ENCODE measurements at regions not wholly inside any gene's neighbourhood (a gene's known extent, or its start where the extent isn't known, plus 50 kb on each side); places are given as distances from the start of the nearest gene placed in this dataset.

DNA sequence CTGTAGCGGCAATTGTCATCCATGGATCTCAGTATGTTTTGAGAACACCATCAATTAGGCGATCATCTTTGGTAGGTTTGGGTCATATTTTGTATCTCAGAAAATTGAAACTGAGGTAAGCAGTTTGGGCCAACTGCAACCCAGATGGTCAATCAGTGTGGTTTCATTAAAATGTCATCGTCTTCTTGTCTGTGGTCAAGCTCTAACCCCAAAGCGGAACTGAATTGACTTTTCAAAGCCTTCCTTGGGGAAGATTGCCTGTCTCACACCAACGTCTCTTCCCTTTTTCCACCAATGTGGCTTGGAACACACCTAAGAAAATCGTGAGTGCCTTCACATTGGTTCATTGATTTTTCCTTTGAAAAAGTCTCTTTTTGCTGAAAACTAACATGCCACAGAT lies 56.3 kb upstream of the UBAC2 start:
- no peak overlapping the region for H3K4me3 ChIP-seq
- no peak for ATAC-seq
- no peak for DNase-seq
- intact Hi-C loops (cut with DNase I), result no loop called here
- WGBS, 4 donors, result 76 to 85% (median 83%) methylated on average over 6 of the region's 6 CpGs
- H3K36me3 ChIP-seq, result no peaks in the 10 kb centered on the region
- no peak overlapping the region for H3K27ac ChIP-seq
- TF ChIP-seq, protein P1, sequence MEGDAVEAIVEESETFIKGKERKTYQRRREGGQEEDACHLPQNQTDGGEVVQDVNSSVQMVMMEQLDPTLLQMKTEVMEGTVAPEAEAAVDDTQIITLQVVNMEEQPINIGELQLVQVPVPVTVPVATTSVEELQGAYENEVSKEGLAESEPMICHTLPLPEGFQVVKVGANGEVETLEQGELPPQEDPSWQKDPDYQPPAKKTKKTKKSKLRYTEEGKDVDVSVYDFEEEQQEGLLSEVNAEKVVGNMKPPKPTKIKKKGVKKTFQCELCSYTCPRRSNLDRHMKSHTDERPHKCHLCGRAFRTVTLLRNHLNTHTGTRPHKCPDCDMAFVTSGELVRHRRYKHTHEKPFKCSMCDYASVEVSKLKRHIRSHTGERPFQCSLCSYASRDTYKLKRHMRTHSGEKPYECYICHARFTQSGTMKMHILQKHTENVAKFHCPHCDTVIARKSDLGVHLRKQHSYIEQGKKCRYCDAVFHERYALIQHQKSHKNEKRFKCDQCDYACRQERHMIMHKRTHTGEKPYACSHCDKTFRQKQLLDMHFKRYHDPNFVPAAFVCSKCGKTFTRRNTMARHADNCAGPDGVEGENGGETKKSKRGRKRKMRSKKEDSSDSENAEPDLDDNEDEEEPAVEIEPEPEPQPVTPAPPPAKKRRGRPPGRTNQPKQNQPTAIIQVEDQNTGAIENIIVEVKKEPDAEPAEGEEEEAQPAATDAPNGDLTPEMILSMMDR (IDR thresholded peaks at IDR 0.05), result no peak
- no peak for TF ChIP-seq POLR2A (IDR thresholded peaks at IDR 0.05)
- H3K27me3 ChIP-seq, result peaks cover 0 to 90% (median 0%) of the 10 kb centered on the region in 9 donors
- peaks cover 0 to 10% (median 0%) of the 10 kb centered on the region in 12 donors for H3K9me3 ChIP-seq
- H3K4me1 ChIP-seq, result no peaks in the 10 kb centered on the region

DNA sequence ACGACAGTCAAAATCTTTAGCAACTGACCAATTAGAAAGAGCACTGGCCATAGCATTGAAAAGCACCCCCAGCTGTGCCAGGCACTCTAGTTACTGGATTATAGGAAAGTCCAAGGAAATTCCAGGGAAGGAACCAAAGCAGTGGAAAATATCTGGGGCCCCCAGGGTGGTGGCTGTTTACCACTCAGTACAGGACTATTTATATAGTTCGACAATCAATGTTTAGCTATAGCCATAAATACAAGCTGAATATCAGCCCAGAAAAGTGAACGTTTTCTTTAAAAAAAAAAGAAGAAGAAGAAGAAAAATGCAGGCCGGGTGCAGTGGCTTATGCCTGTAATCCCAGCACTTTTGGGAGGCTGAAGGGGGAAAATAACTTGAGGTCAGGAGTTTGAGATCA lies 55.2 kb upstream of the UBAC2 start:
- H3K27me3 ChIP-seq, result peaks cover 0 to 91% (median 0%) of the 10 kb centered on the region in 9 donors
- DNase-seq (no peak), ATAC-seq (no peak)
- H3K36me3 ChIP-seq, result no peaks in the 10 kb centered on the region
- intact Hi-C loops (cut with DNase I), result no loop called here
- H3K4me1 ChIP-seq, result no peaks in the 10 kb centered on the region
- no peak overlapping the region for H3K4me3 ChIP-seq
- WGBS, 4 donors, result 68 to 90% (median 86%) methylated on average over 4 of the region's 4 CpGs
- TF ChIP-seq POLR2A (IDR thresholded peaks at IDR 0.05), result no peak
- TF ChIP-seq, protein P1 (IDR thresholded peaks at IDR 0.05), result no peak
- no peak overlapping the region for H3K27ac ChIP-seq
- peaks cover 0 to 9% (median 0%) of the 10 kb centered on the region in 12 donors for H3K9me3 ChIP-seq

DNA sequence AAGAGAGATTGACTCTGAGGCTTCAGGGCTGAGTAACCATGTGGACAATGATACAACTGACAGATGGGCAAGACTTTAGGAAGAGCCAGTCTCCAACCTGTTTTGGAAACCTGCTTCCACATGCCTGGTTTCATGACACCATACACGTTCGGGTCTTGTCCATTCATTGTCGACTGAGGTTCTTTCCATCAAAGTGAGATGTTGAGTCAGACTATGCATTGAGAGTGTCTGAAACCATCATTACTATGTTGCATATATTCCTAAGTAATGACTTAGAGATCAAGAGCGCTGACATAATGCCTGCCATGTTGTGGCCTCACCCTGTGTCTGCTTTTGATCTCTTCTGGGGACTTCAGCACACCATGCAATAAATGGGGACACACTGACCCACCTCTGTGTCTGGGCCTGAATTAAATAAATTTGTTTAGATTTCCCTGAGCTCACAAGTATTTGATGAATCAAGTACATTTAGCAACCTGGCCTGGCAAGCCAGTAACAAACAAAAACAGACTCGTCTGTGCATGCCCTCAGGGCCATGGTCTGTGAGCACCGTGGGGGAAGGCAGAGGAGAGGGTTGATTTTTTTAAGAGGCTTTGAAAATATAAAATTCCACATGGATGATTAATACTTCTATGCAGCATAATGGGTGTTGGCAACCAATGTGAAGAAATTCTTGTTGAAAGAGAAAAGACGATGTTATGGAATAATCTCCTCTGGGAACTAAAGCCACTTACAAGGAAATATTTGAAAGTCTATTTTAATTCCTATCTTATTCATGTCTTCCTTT lies 49.9 kb upstream of the UBAC2 start:
- Histone ChIP-seq H3K4me1 (no peaks in the 10 kb centered on the region), H3K27ac (no peak overlapping the region), H3K9me3 (no peaks in the 10 kb centered on the region), H3K4me3 (no peak overlapping the region), H3K36me3 (no peaks in the 10 kb centered on the region), H3K27me3 (peaks cover 0 to 97% (median 0%) of the 10 kb centered on the region in 9 donors)
- TF ChIP-seq POLR2A (IDR thresholded peaks at IDR 0.05), result no peak
- TF ChIP-seq, protein P1 (IDR thresholded peaks at IDR 0.05), result no peak
- ATAC-seq, result no peak
- no peak for DNase-seq
- WGBS, 4 donors, result 73 to 83% (median 80%) methylated on average over 7 of the region's 7 CpGs
- intact Hi-C loops (cut with DNase I), result no loop called here
